SK-N-SH (cell line): ENCODE measurements at regions not wholly inside any gene's neighbourhood (a gene's known extent, or its start where the extent isn't known, plus 50 kb on each side); places are given as distances from the start of the nearest gene placed in this dataset.

Experiments used
- CTCF ChIP-seq: fragments of 200-600 bp; sonication (generic); IDR thresholded peaks from 2 replicates; pipeline ENCODE4 v1.6.1; 2017; ENCODE audit warnings: antibody characterized with exemption, mild to moderate bottlenecking, moderate library complexity
- EP300 ChIP-seq, 2 experiments: IDR thresholded peaks; 2 replicates each; pipeline versions ENCODE4 v1.4.0 to v1.6.1; 2012; ENCODE audit warnings: borderline replicate concordance in 1 of 2, low read depth in 1 of 2, low read length in 1 of 2
- EZH2phosphoT487 ChIP-seq: fragments of 200-600 bp; sonication (generic); IDR thresholded peaks from 2 replicates; pipeline ENCODE4 v1.6.1; 2017; ENCODE audit warnings: low read depth, mixed run types, mild to moderate bottlenecking, antibody characterized with exemption, moderate library complexity, borderline replicate concordance
- JUND ChIP-seq: IDR thresholded peaks from 2 replicates; pipeline ENCODE4 v1.4.0; 2012
- POLR2AphosphoS5 ChIP-seq: IDR thresholded peaks from 2 replicates; pipeline ENCODE4 v1.6.1; 2012; ENCODE audit warnings: low read depth, low read length
- RAD21 ChIP-seq: IDR thresholded peaks from 2 replicates; pipeline ENCODE4 v1.6.1; 2012; ENCODE audit warnings: mild to moderate bottlenecking, low read length
- RFX5 ChIP-seq: IDR thresholded peaks from 2 replicates; pipeline ENCODE4 v1.6.1; 2012; ENCODE audit warnings: mild to moderate bottlenecking, improper control_type of control experiment, low read length
- SIN3A ChIP-seq: IDR thresholded peaks from 2 replicates; pipeline ENCODE4 v1.6.1; 2012; ENCODE audit warnings: low read depth, mild to moderate bottlenecking, low read length, moderate library complexity, borderline replicate concordance
- SMC3 ChIP-seq: IDR thresholded peaks from 2 replicates; pipeline ENCODE4 v1.6.1; 2012; ENCODE audit warnings: low read depth, low read length, improper control_type of control experiment
- TAF1 ChIP-seq: IDR thresholded peaks from 2 replicates; pipeline ENCODE4 v1.6.1; 2012; ENCODE audit warnings: low read depth, mild to moderate bottlenecking, low read length, moderate library complexity, borderline replicate concordance
- TF ChIP-seq, protein P1 (sequence below): IDR thresholded peaks from 2 replicates; pipeline ENCODE4 v1.6.1; 2012; ENCODE audit warnings: mild to moderate bottlenecking, low read depth, low read length, moderate library complexity
- TF ChIP-seq, protein P2 (sequence below): IDR thresholded peaks from 2 replicates; pipeline ENCODE4 v1.4.0; 2012; ENCODE audit warnings: low read depth, borderline replicate concordance

- TF ChIP-seq, protein P1, sequence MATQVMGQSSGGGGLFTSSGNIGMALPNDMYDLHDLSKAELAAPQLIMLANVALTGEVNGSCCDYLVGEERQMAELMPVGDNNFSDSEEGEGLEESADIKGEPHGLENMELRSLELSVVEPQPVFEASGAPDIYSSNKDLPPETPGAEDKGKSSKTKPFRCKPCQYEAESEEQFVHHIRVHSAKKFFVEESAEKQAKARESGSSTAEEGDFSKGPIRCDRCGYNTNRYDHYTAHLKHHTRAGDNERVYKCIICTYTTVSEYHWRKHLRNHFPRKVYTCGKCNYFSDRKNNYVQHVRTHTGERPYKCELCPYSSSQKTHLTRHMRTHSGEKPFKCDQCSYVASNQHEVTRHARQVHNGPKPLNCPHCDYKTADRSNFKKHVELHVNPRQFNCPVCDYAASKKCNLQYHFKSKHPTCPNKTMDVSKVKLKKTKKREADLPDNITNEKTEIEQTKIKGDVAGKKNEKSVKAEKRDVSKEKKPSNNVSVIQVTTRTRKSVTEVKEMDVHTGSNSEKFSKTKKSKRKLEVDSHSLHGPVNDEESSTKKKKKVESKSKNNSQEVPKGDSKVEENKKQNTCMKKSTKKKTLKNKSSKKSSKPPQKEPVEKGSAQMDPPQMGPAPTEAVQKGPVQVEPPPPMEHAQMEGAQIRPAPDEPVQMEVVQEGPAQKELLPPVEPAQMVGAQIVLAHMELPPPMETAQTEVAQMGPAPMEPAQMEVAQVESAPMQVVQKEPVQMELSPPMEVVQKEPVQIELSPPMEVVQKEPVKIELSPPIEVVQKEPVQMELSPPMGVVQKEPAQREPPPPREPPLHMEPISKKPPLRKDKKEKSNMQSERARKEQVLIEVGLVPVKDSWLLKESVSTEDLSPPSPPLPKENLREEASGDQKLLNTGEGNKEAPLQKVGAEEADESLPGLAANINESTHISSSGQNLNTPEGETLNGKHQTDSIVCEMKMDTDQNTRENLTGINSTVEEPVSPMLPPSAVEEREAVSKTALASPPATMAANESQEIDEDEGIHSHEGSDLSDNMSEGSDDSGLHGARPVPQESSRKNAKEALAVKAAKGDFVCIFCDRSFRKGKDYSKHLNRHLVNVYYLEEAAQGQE, result no peak
- TF ChIP-seq POLR2AphosphoS5, result no peak
- no peak for TF ChIP-seq TAF1
- no peak for TF ChIP-seq CTCF
- no peak for TF ChIP-seq RAD21
- no peak for TF ChIP-seq EZH2phosphoT487
- TF ChIP-seq SMC3, result no peak
- TF ChIP-seq, protein P2, sequence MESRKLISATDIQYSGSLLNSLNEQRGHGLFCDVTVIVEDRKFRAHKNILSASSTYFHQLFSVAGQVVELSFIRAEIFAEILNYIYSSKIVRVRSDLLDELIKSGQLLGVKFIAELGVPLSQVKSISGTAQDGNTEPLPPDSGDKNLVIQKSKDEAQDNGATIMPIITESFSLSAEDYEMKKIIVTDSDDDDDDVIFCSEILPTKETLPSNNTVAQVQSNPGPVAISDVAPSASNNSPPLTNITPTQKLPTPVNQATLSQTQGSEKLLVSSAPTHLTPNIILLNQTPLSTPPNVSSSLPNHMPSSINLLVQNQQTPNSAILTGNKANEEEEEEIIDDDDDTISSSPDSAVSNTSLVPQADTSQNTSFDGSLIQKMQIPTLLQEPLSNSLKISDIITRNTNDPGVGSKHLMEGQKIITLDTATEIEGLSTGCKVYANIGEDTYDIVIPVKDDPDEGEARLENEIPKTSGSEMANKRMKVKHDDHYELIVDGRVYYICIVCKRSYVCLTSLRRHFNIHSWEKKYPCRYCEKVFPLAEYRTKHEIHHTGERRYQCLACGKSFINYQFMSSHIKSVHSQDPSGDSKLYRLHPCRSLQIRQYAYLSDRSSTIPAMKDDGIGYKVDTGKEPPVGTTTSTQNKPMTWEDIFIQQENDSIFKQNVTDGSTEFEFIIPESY, result no peak
- TF ChIP-seq RFX5, result no peak
- no peak for TF ChIP-seq SIN3A
- TF ChIP-seq JUND, result no peak
- TF ChIP-seq EP300 (IDR thresholded peaks at IDR 0.05; ENCODE audit: borderline replicate concordance in 1 of 2, low read depth in 1 of 2, low read length in 1 of 2), result no peak
Measured at GRCh38 chr12:91275321-91275720, 92.7 kb upstream of the DCN start.
